HG02852 (cell line): ENCODE measurements at regions not wholly inside any gene's neighbourhood (a gene's known extent, or its start where the extent isn't known, plus 50 kb on each side); places are given as distances from the start of the nearest gene placed in this dataset.

Experiments
- ATAC-seq: cut with Tn5 transposase; IDR thresholded peaks from one replicate; pipeline ENCODE4 v1.9.1; 2021; ENCODE audit warnings: mild to moderate bottlenecking, moderate library complexity; ENCODE audit not compliant: unreplicated experiment

GRCh38 chr1:184141361-184141880 lies 89.9 kb downstream of the TSEN15 start:
- no peak for ATAC-seq

- ATAC-seq = no peak
Measured at GRCh38 chr1:184143449-184143848, 91.9 kb downstream of the TSEN15 start.

- no peak for ATAC-seq
Measured at GRCh38 chr1:184145083-184145482, 93.6 kb downstream of the TSEN15 start.

- ATAC-seq = no peak
Measured at GRCh38 chr1:184146202-184146601, 94.7 kb downstream of the TSEN15 start.

- ATAC-seq = no peak
Measured at GRCh38 chr1:184150776-184151531, 99.4 kb downstream of the TSEN15 start.

GRCh38 chr1:184152434-184152898 lies 100.9 kb downstream of the TSEN15 start:
- no peak for ATAC-seq

- ATAC-seq = no peak
Measured at GRCh38 chr1:184152974-184153373, 101.4 kb downstream of the TSEN15 start.

GRCh38 chr1:184153731-184154130 lies 102.2 kb downstream of the TSEN15 start:
- ATAC-seq = no peak

- no peak for ATAC-seq
Measured at GRCh38 chr1:184156521-184157393, 105.2 kb downstream of the TSEN15 start.

GRCh38 chr1:184157394-184157742 lies 105.8 kb downstream of the TSEN15 start:
- ATAC-seq = no peak

- no peak for ATAC-seq
Measured at GRCh38 chr1:184158896-184159681, 107.6 kb downstream of the TSEN15 start.

- peak; percentile 53 for ATAC-seq
Measured at GRCh38 chr1:184160236-184160635, 108.7 kb downstream of the TSEN15 start.

- ATAC-seq = peak; percentile 35
Measured at GRCh38 chr1:184161071-184161698, 109.7 kb downstream of the TSEN15 start.

- ATAC-seq = no peak
Measured at GRCh38 chr1:184162281-184162680, 110.8 kb downstream of the TSEN15 start.

- peak; percentile 75 for ATAC-seq
Measured at GRCh38 chr1:184163674-184164465, 112.3 kb downstream of the TSEN15 start.

- no peak for ATAC-seq
Measured at GRCh38 chr1:184164536-184164935, 113.0 kb downstream of the TSEN15 start.

- ATAC-seq = no peak
Measured at GRCh38 chr1:184166485-184166884, 115.0 kb downstream of the TSEN15 start.

- no peak for ATAC-seq
Measured at GRCh38 chr1:184167352-184167751, 115.8 kb downstream of the TSEN15 start.

- ATAC-seq = no peak
Measured at GRCh38 chr1:184170719-184171118, 119.2 kb downstream of the TSEN15 start.

GRCh38 chr1:184176058-184176457 lies 124.5 kb downstream of the TSEN15 start:
- no peak for ATAC-seq
